HL-60 (cell line): ENCODE measurements at regions not wholly inside any gene's neighbourhood (a gene's known extent, or its start where the extent isn't known, plus 50 kb on each side); places are given as distances from the start of the nearest gene placed in this dataset.

ENCODE experiments used
- CTCF ChIP-seq: IDR thresholded peaks from one replicate; pipeline ENCODE4 v1.5.1; 2011; ENCODE audit warnings: low read length, control low read depth, inconsistent platforms; ENCODE audit not compliant: insufficient read depth
- GABPA ChIP-seq: IDR thresholded peaks from 2 replicates; pipeline ENCODE4 v1.6.1; 2012; ENCODE audit warnings: low read depth
- POLR2AphosphoS5 ChIP-seq: IDR thresholded peaks from 2 replicates; pipeline ENCODE4 v1.6.1; 2012; ENCODE audit warnings: low read depth
- REST ChIP-seq: IDR thresholded peaks from 2 replicates; pipeline ENCODE4 v1.6.1; 2012; ENCODE audit warnings: low read depth; ENCODE audit not compliant: insufficient replicate concordance
- SPI1 ChIP-seq: IDR thresholded peaks from 2 replicates; pipeline ENCODE4 v1.6.1; 2012; ENCODE audit warnings: low read depth, mild to moderate bottlenecking, borderline replicate concordance

- TF ChIP-seq CTCF (no peak), POLR2AphosphoS5 (no peak), REST (no peak), GABPA (no peak), SPI1 (no peak)
Measured at GRCh38 chr5:62909326-62909725, 330.7 kb downstream of the LRRC70 start.
